Bronchial epithelial cell (primary cell): ENCODE measurements at regions not wholly inside any gene's neighbourhood (a gene's known extent, or its start where the extent isn't known, plus 50 kb on each side); places are given as distances from the start of the nearest gene placed in this dataset.

Experiments used
- DNase-seq: peaks from one replicate; pipeline ENCODE4 v3.0.0-alpha.2; 2010; ENCODE audit warnings: low read depth
- FAIRE-seq: peaks from 2 replicates; lab custom pipeline; 2011; peaks lifted over from hg19 to GRCh38; lab: Jason Lieb, UNC
- H3K27me3 ChIP-seq: 2 replicates; pipeline ENCODE4 v1.5.1; 2011; ENCODE audit warnings: low read length; ENCODE audit not compliant: control insufficient read depth, insufficient read depth
- H3K36me3 ChIP-seq: 2 replicates; pipeline ENCODE4 v1.5.1; 2011; ENCODE audit warnings: low read length; ENCODE audit not compliant: control insufficient read depth, insufficient read depth
- H3K4me3 ChIP-seq: 2 replicates; pipeline ENCODE4 v1.5.1; 2011; ENCODE audit warnings: mild to moderate bottlenecking, low read depth, low read length, control low read depth
- CTCF ChIP-seq: IDR thresholded peaks from 2 replicates; pipeline ENCODE4 v1.5.1; 2011; ENCODE audit warnings: mild to moderate bottlenecking, moderate library complexity, low read length, control low read depth, inconsistent platforms; ENCODE audit not compliant: insufficient read depth, severe bottlenecking

- no peaks in the 10 kb centered on the region for H3K36me3 ChIP-seq
- no peak for TF ChIP-seq CTCF
- H3K27me3 ChIP-seq: no peaks in the 10 kb centered on the region
- no peak overlapping the region for H3K4me3 ChIP-seq
- no peak for FAIRE-seq
- DNase-seq: peak; percentile 91
Measured at GRCh38 chr9:78871452-78872331, 574.8 kb downstream of the PSAT1 start.

- TF ChIP-seq CTCF: no peak
- H3K27me3 ChIP-seq: no peaks in the 10 kb centered on the region
- DNase-seq: no peak
- no peak for FAIRE-seq
- no peaks in the 10 kb centered on the region for H3K36me3 ChIP-seq
- H3K4me3 ChIP-seq: no peak overlapping the region
Measured at GRCh38 chr9:78874061-78874460, 577.1 kb downstream of the PSAT1 start.

GRCh38 chr9:78879324-78880100 is 582.6 kb downstream of the PSAT1 start:
- no peaks in the 10 kb centered on the region for H3K27me3 ChIP-seq
- no peaks in the 10 kb centered on the region for H3K36me3 ChIP-seq
- no peak overlapping the region for H3K4me3 ChIP-seq
- DNase-seq (no peak), FAIRE-seq (no peak)
- TF ChIP-seq CTCF: no peak

- H3K27me3 ChIP-seq: no peaks in the 10 kb centered on the region
- H3K4me3 ChIP-seq: no peak overlapping the region
- H3K36me3 ChIP-seq: no peaks in the 10 kb centered on the region
- no peak for DNase-seq
- FAIRE-seq: no peak
- TF ChIP-seq CTCF: no peak
Measured at GRCh38 chr9:78881295-78881694, 584.4 kb downstream of the PSAT1 start.

- no peak for TF ChIP-seq CTCF
- no peak for FAIRE-seq
- H3K36me3 ChIP-seq: no peaks in the 10 kb centered on the region
- no peak for DNase-seq
- no peak overlapping the region for H3K4me3 ChIP-seq
- no peaks in the 10 kb centered on the region for H3K27me3 ChIP-seq
Measured at GRCh38 chr9:78882481-78882880, 585.6 kb downstream of the PSAT1 start.
